OCI-LY3 (cell line): ENCODE measurements at regions not wholly inside any gene's neighbourhood (a gene's known extent, or its start where the extent isn't known, plus 50 kb on each side); places are given as distances from the start of the nearest gene placed in this dataset.

Source experiments
- EZH2phosphoT487 ChIP-seq: fragments of 200-600 bp; shearing (Covaris generic); IDR thresholded peaks from 2 replicates; pipeline ENCODE4 v1.6.1; 2018; ENCODE audit warnings: antibody characterized with exemption, mixed run types, low read depth
- TF ChIP-seq, protein P1 (sequence below): fragments of 200-600, 300-600 bp; sonication (generic); IDR thresholded peaks from 2 replicates; pipeline ENCODE4 v1.5.1; 2014; ENCODE audit warnings: antibody characterized with exemption, low read length, low read depth

DNA sequence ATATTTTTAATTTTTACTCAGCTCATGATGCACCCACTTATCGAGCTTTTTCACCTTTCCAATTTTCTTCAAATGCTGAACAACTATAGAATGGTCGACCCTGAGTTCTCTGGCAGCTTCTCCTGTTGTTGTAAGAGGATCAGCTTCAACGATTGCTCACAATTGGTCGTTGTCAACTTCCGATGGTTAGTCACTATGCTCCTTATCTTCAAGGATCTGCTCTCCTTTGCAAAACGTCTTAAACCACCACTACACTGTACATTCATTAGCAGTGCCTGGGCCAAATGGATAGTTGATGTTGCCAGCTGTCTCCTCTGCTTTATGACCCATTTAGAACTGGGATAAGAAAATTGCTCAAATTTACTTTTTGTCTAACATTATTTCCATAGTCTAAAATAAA is 385.9 kb upstream of the LYPLAL1 start:
- TF ChIP-seq, protein P1, sequence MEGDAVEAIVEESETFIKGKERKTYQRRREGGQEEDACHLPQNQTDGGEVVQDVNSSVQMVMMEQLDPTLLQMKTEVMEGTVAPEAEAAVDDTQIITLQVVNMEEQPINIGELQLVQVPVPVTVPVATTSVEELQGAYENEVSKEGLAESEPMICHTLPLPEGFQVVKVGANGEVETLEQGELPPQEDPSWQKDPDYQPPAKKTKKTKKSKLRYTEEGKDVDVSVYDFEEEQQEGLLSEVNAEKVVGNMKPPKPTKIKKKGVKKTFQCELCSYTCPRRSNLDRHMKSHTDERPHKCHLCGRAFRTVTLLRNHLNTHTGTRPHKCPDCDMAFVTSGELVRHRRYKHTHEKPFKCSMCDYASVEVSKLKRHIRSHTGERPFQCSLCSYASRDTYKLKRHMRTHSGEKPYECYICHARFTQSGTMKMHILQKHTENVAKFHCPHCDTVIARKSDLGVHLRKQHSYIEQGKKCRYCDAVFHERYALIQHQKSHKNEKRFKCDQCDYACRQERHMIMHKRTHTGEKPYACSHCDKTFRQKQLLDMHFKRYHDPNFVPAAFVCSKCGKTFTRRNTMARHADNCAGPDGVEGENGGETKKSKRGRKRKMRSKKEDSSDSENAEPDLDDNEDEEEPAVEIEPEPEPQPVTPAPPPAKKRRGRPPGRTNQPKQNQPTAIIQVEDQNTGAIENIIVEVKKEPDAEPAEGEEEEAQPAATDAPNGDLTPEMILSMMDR = no peak
- TF ChIP-seq EZH2phosphoT487 = no peak
